Epithelial cell of esophagus (primary cell): ENCODE measurements at regions not wholly inside any gene's neighbourhood (a gene's known extent, or its start where the extent isn't known, plus 50 kb on each side); places are given as distances from the start of the nearest gene placed in this dataset.

Experiments used
- DNase-seq: peaks from one replicate; pipeline ENCODE4 v3.0.0; 2010; ENCODE audit warnings: low read depth
- H3K4me3 ChIP-seq: 2 replicates; pipeline ENCODE4 v1.5.1; 2011; ENCODE audit warnings: mild to moderate bottlenecking, low read length, control low read depth
- TF ChIP-seq, protein P1 (sequence below): IDR thresholded peaks from 2 replicates; pipeline ENCODE4 v1.5.1; 2011; ENCODE audit warnings: low read depth, mild to moderate bottlenecking, low read length, control low read depth, inconsistent platforms; ENCODE audit not compliant: insufficient read depth; ENCODE audit errors: missing control alignments

- TF ChIP-seq, protein P1, sequence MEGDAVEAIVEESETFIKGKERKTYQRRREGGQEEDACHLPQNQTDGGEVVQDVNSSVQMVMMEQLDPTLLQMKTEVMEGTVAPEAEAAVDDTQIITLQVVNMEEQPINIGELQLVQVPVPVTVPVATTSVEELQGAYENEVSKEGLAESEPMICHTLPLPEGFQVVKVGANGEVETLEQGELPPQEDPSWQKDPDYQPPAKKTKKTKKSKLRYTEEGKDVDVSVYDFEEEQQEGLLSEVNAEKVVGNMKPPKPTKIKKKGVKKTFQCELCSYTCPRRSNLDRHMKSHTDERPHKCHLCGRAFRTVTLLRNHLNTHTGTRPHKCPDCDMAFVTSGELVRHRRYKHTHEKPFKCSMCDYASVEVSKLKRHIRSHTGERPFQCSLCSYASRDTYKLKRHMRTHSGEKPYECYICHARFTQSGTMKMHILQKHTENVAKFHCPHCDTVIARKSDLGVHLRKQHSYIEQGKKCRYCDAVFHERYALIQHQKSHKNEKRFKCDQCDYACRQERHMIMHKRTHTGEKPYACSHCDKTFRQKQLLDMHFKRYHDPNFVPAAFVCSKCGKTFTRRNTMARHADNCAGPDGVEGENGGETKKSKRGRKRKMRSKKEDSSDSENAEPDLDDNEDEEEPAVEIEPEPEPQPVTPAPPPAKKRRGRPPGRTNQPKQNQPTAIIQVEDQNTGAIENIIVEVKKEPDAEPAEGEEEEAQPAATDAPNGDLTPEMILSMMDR, result no peak
- no peak for DNase-seq
- no peak overlapping the region for H3K4me3 ChIP-seq
Observed at GRCh38 chr14:97572583-97573458, 775.6 kb downstream of the VRK1 start.

DNA sequence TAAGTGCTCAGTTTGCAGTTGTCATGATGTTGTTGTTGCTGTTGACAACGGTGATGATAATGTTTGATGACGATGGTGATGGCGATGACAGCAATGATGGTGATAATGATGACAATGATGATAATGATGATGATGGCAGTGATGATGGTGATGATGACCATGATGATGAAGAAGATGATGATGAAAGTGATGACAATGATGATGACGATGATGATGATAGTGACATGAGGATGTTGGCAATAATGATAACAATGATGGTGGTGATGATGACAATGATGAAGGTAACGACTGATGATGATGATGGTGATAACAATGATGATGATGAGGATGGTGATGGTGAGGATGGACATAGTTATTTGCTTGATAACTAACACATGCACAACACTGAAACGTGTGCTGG, 778.5 kb downstream of the VRK1 start:
- no peak for DNase-seq
- TF ChIP-seq, protein P1, result no peak
- H3K4me3 ChIP-seq, result no peak overlapping the region

- TF ChIP-seq, protein P1, result no peak
Observed at GRCh38 chr14:97578982-97579548, 781.9 kb downstream of the VRK1 start.

GRCh38 chr14:97581016-97581415, 783.8 kb downstream of the VRK1 start:
- TF ChIP-seq, protein P1, result no peak

More at GRCh38 chr14:97578982-97579548, 781.9 kb downstream of the VRK1 start:
- no peak for DNase-seq
- H3K4me3 ChIP-seq, result no peak overlapping the region

DNA sequence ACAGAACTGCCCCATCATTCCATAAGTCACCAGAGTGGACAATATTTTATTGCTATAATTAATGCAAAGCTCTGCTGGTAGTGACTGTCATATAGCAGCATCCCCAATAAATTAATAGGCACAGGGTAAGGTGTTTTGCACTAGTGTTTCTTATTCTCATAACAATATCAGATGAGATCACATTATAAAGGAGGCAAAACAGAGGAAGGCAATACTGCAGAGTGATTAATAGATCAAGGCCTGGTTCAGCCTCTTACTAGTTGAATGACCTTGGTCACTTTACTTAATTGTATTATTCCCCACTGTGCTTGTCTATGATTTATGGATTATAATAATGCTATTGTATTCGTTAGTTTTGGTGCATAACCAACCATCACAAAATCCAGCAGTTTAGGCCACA, 784.8 kb downstream of the VRK1 start:
- no peak overlapping the region for H3K4me3 ChIP-seq
- no peak for DNase-seq
- TF ChIP-seq, protein P1, result no peak

More at GRCh38 chr14:97581016-97581415, 783.8 kb downstream of the VRK1 start:
- DNase-seq, result peak; percentile 3
- no peak overlapping the region for H3K4me3 ChIP-seq

- TF ChIP-seq, protein P1, result no peak
- no peak for DNase-seq
- H3K4me3 ChIP-seq, result no peak overlapping the region
Observed at GRCh38 chr14:97584528-97584927, 787.3 kb downstream of the VRK1 start.
